ENCODE measurements at regions not wholly inside any gene's neighbourhood (a gene's known extent, or its start where the extent isn't known, plus 50 kb on each side); places are given as distances from the start of the nearest gene placed in this dataset.

- TF ChIP-seq, protein P1, sequence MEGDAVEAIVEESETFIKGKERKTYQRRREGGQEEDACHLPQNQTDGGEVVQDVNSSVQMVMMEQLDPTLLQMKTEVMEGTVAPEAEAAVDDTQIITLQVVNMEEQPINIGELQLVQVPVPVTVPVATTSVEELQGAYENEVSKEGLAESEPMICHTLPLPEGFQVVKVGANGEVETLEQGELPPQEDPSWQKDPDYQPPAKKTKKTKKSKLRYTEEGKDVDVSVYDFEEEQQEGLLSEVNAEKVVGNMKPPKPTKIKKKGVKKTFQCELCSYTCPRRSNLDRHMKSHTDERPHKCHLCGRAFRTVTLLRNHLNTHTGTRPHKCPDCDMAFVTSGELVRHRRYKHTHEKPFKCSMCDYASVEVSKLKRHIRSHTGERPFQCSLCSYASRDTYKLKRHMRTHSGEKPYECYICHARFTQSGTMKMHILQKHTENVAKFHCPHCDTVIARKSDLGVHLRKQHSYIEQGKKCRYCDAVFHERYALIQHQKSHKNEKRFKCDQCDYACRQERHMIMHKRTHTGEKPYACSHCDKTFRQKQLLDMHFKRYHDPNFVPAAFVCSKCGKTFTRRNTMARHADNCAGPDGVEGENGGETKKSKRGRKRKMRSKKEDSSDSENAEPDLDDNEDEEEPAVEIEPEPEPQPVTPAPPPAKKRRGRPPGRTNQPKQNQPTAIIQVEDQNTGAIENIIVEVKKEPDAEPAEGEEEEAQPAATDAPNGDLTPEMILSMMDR (conservative IDR thresholded peaks at IDR 0.05; ENCODE audit: low read depth, low read length) = no peak
- TF ChIP-seq EZH2 (IDR thresholded peaks at IDR 0.05; ENCODE audit: low read length, unreplicated experiment) = no peak
- no peak for TF ChIP-seq EZH2phosphoT487 (IDR thresholded peaks at IDR 0.05; ENCODE audit: borderline replicate concordance, low read length)
Measured at GRCh38 chr12:91667694-91668093, 478.0 kb downstream of the BTG1 start.

All from PC-3 (cell line).